ENCODE measurements at regions not wholly inside any gene's neighbourhood (a gene's known extent, or its start where the extent isn't known, plus 50 kb on each side); places are given as distances from the start of the nearest gene placed in this dataset.
"Not testable (repeated sequence)": the region's sequence is repeated elsewhere in the genome, so short reads cannot be mapped to it uniquely, and the experiment has no call there.

DNA sequence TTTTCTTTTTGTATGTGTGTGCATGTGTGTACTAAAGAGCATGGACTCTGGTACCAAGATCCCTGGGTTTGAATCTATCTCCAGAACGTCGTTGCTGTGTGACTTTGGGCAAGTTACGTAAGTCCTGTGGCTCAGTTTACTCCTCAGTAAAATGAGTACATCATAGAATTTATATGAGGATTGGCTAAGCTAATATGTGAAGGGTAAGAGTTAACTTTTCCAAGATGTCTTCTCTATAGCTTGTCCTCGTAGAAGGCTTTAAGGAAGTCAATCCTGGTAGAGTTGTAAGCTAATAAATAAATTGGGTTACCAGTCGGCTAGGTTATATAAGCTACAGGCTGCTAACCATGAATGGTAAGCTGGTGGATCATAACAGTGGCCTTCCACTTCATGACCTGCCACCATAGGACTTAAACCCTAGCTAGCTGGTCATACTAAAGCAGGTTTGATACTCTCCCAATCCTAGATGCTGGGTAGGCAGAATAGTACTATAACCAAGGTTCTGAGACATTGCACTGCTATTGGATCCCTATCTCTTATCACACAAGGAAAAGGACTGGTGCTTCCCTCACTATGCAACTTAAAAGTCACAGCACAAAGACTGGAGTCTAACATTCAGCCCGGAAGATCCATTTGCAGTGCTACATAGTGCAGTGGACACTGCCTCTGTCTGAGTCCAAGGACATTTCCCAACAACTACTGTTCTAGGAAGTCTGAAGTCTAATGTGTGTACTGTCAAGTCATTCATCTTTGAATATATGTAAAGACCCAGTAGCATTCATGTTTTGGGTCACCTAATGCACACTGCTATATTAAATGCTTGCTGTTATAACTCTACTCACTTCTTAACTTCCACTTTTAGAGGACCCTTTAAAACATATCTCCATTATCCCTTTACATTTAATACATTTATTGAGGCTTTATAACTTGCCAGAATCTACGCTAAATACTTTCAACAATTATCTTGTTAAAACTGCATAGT, 156.2 kb downstream of the CRPPA start:
- Mint-ChIP-seq H3K4me3 (ENCODE audit: unreplicated experiment) (no peak overlapping the region), H3K36me3 (ENCODE audit: low read depth, unreplicated experiment) (no peaks in the 10 kb centered on the region), H3K9me3 (ENCODE audit: unreplicated experiment) (no peaks in the 10 kb centered on the region), H3K4me1 (ENCODE audit: low read depth, unreplicated experiment) (peaks cover 8% of the 10 kb centered on the region), H3K27me3 (ENCODE audit: low read depth, unreplicated experiment) (no peaks in the 10 kb centered on the region), H3K27ac (ENCODE audit: unreplicated experiment) (no peak overlapping the region)
- no peak for FAIRE-seq
- no peaks in the 10 kb centered on the region for H3K9me3 ChIP-seq (ENCODE audit: insufficient read depth, low read depth, low read length)
- H3K79me2 ChIP-seq (ENCODE audit: insufficient read depth, low read length): no peaks in the 10 kb centered on the region
- DNase-seq (ENCODE audit: low read depth): no peak
- H4K20me1 ChIP-seq (ENCODE audit: insufficient read depth, low read length): no peaks in the 10 kb centered on the region
- H3K36me3 ChIP-seq (ENCODE audit: insufficient read depth, low read length): no peaks in the 10 kb centered on the region
- H3K4me1 ChIP-seq (ENCODE audit: insufficient read depth, low read length): no peaks in the 10 kb centered on the region
- no peak for TF ChIP-seq EZH2 (IDR thresholded peaks at IDR 0.05; ENCODE audit: insufficient read depth, low read length)
- no peak overlapping the region for H2AFZ ChIP-seq (ENCODE audit: low read depth, low read length)
- H3K9ac ChIP-seq (ENCODE audit: low read length): no peak overlapping the region
- no peaks in the 10 kb centered on the region for H3K27me3 ChIP-seq (ENCODE audit: insufficient read depth, low read length)
- no peak overlapping the region for H3K27ac ChIP-seq (ENCODE audit: low read depth, low read length)
- H3K4me3 ChIP-seq (ENCODE audit: insufficient read depth, low read depth, low read length): no peak overlapping the region
- H3K4me2 ChIP-seq (ENCODE audit: low read length): no peak overlapping the region

GRCh38 chr7:16264036-16264819, 157.1 kb downstream of the CRPPA start:
- H3K4me3 Mint-ChIP-seq (ENCODE audit: unreplicated experiment): no peak overlapping the region
- FAIRE-seq: no peak

DNA sequence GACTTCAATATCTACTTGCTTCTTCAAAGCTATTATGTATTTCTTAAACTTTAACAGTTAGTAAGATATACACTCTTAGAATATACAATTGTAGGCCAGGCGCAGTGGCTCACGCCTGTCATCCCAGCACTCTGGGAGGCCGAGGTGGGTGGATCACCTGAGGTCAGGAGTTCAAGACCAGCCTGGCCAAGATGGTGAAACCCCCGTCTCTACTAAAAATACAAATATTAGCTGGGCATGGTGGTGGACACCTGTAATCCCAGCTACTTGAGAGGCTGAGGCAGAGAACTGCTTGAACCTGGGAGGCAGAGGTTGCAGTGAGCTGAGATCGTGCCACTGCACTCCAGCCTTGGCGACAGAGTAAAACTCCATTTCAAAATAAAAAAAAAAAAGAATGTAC, 158.0 kb downstream of the CRPPA start:
- H3K79me2 ChIP-seq (ENCODE audit: insufficient read depth, low read length): not testable (repeated sequence)

More at GRCh38 chr7:16264036-16264819, 157.1 kb downstream of the CRPPA start:
- Mint-ChIP-seq H3K9me3 (ENCODE audit: unreplicated experiment) (no peaks in the 10 kb centered on the region), H3K36me3 (ENCODE audit: low read depth, unreplicated experiment) (no peaks in the 10 kb centered on the region), H3K27ac (ENCODE audit: unreplicated experiment) (no peak overlapping the region), H3K4me1 (ENCODE audit: low read depth, unreplicated experiment) (peaks cover 7% of the 10 kb centered on the region), H3K27me3 (ENCODE audit: low read depth, unreplicated experiment) (no peaks in the 10 kb centered on the region)
- Histone ChIP-seq H3K36me3 (ENCODE audit: insufficient read depth, low read length) (no peaks in the 10 kb centered on the region), H3K9ac (ENCODE audit: low read length) (no peak overlapping the region), H4K20me1 (ENCODE audit: insufficient read depth, low read length) (no peaks in the 10 kb centered on the region), H2AFZ (ENCODE audit: low read depth, low read length) (no peak overlapping the region), H3K4me3 (ENCODE audit: insufficient read depth, low read depth, low read length) (no peak overlapping the region), H3K79me2 (ENCODE audit: insufficient read depth, low read length) (no peaks in the 10 kb centered on the region), H3K4me1 (ENCODE audit: insufficient read depth, low read length) (no peaks in the 10 kb centered on the region), H3K27me3 (ENCODE audit: insufficient read depth, low read length) (no peaks in the 10 kb centered on the region), H3K4me2 (ENCODE audit: low read length) (no peak overlapping the region), H3K9me3 (ENCODE audit: insufficient read depth, low read depth, low read length) (no peaks in the 10 kb centered on the region), H3K27ac (ENCODE audit: low read depth, low read length) (no peak overlapping the region)
- no peak for TF ChIP-seq EZH2 (IDR thresholded peaks at IDR 0.05; ENCODE audit: insufficient read depth, low read length)
- TF ChIP-seq, protein P1, sequence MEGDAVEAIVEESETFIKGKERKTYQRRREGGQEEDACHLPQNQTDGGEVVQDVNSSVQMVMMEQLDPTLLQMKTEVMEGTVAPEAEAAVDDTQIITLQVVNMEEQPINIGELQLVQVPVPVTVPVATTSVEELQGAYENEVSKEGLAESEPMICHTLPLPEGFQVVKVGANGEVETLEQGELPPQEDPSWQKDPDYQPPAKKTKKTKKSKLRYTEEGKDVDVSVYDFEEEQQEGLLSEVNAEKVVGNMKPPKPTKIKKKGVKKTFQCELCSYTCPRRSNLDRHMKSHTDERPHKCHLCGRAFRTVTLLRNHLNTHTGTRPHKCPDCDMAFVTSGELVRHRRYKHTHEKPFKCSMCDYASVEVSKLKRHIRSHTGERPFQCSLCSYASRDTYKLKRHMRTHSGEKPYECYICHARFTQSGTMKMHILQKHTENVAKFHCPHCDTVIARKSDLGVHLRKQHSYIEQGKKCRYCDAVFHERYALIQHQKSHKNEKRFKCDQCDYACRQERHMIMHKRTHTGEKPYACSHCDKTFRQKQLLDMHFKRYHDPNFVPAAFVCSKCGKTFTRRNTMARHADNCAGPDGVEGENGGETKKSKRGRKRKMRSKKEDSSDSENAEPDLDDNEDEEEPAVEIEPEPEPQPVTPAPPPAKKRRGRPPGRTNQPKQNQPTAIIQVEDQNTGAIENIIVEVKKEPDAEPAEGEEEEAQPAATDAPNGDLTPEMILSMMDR (IDR thresholded peaks at IDR 0.05; ENCODE audit: insufficient read depth, low read depth, low read length): no peak
- DNase-seq (ENCODE audit: low read depth): no peak

More for the DNA sequence above, 158.0 kb downstream of the CRPPA start:
- not testable (repeated sequence) for H3K4me3 ChIP-seq (ENCODE audit: insufficient read depth, low read depth, low read length); H3K4me3 Mint-ChIP-seq (ENCODE audit: unreplicated experiment); H3K4me1 Mint-ChIP-seq (ENCODE audit: low read depth, unreplicated experiment); H3K36me3 ChIP-seq (ENCODE audit: insufficient read depth, low read length); H2AFZ ChIP-seq (ENCODE audit: low read depth, low read length); H4K20me1 ChIP-seq (ENCODE audit: insufficient read depth, low read length); H3K4me2 ChIP-seq (ENCODE audit: low read length); H3K27ac ChIP-seq (ENCODE audit: low read depth, low read length); H3K27me3 ChIP-seq (ENCODE audit: insufficient read depth, low read length); H3K27ac Mint-ChIP-seq (ENCODE audit: unreplicated experiment); H3K9ac ChIP-seq (ENCODE audit: low read length); H3K9me3 ChIP-seq (ENCODE audit: insufficient read depth, low read depth, low read length); H3K27me3 Mint-ChIP-seq (ENCODE audit: low read depth, unreplicated experiment); H3K9me3 Mint-ChIP-seq (ENCODE audit: unreplicated experiment); FAIRE-seq; H3K36me3 Mint-ChIP-seq (ENCODE audit: low read depth, unreplicated experiment); DNase-seq (ENCODE audit: low read depth); H3K4me1 ChIP-seq (ENCODE audit: insufficient read depth, low read length)

Data from astrocyte (in vitro differentiated cells and primary cell).